ENCODE measurements at regions not wholly inside any gene's neighbourhood (a gene's known extent, or its start where the extent isn't known, plus 50 kb on each side); places are given as distances from the start of the nearest gene placed in this dataset.
"Not testable (repeated sequence)": the region's sequence is repeated elsewhere in the genome, so short reads cannot be mapped to it uniquely, and the experiment has no call there.

DNA sequence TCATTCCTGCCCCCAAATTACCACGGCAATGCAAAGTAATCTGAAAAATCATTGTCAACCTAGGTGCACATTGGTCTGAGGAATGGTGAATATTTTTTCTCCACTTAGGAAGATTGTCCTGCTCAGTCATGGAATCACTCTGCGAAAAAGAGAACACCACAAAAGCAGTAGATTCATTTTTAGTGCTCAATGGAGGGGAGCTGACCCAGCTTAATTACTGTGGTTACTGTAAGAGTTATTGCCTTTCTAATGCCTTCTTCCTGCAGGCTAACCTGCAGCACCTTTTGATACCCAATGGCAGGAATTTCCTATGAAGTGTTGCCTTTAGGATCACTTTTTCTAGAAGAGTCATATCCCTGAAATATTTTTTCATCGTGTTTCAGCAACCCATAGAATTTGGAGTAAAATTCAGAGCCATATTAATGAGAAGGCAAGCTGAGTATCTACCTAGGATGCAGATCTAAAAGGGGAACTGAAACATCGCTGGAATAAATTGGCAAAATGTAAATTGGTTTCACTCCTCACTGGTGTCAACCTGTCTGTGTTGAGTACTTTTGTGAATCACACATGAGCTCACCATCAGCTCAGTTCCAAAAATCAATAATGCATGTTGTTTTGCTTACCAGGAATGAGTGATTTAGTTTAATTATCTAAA is 464.5 kb downstream of the CSNK1G3 start:
- Histone ChIP-seq H3K4me3 (ENCODE audit: low read depth, low read length) (no peak overlapping the region), H2AFZ (ENCODE audit: low read length, unreplicated experiment) (no peak overlapping the region), H3K79me2 (ENCODE audit: control insufficient read depth, insufficient read depth, low read length, unreplicated experiment) (no peaks in the 10 kb centered on the region), H3K36me3 (ENCODE audit: insufficient read depth, low read length) (no peaks in the 10 kb centered on the region), H3K27ac (ENCODE audit: low read depth, low read length) (no peak overlapping the region), H3K27me3 (ENCODE audit: insufficient read depth, low read length) (0 out of 2 replicates have a peak, but pooled peaks cover 3% of the 10 kb centered on the region), H3K4me1 (ENCODE audit: control insufficient read depth, insufficient read depth, low read length, unreplicated experiment) (no peaks in the 10 kb centered on the region)

DNA sequence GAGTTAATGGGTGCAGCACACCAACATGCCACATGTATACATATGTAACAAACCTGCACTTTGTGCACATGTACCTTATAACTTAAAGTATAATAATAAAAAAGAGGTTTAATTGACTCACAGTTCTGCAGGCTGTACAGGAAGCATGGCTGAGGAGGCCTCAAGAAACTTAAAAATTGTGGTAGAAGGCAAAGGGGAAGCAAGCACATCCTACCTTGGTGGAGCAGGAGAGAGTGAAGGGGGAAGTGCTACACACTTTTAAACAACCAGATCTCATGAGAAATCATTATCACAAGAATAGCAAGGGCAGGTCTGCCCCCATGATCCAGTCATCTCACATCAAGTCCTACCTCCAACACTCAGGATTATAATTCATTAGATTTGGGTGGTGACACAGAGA is 463.5 kb downstream of the CSNK1G3 start:
- H3K4me3 ChIP-seq (ENCODE audit: low read depth, low read length); H3K27me3 ChIP-seq (ENCODE audit: insufficient read depth, low read length); H3K79me2 ChIP-seq (ENCODE audit: control insufficient read depth, insufficient read depth, low read length, unreplicated experiment); H3K36me3 ChIP-seq (ENCODE audit: insufficient read depth, low read length); H2AFZ ChIP-seq (ENCODE audit: low read length, unreplicated experiment); H3K4me1 ChIP-seq (ENCODE audit: control insufficient read depth, insufficient read depth, low read length, unreplicated experiment); H3K27ac ChIP-seq (ENCODE audit: low read depth, low read length): not testable (repeated sequence)

DNA sequence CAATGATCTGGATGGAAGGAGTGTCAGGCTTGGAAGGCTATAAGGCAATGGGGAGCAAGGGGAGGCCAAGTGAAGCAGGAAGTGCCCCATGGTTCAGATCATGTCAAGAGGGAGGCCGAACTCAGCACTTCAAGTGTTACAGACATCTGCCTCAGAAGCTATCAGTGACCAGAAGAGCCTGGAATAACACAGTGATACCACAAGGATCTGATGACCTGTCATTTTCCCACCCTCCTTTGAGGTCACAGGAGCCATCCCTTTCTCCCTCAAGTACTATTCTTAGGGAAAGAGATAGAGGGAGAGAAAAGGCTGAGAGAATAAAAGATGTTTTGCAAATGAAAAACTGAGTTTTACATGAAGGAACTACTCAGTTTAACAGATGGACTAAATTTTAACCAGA is 454.8 kb downstream of the CSNK1G3 start:
- H2AFZ ChIP-seq (ENCODE audit: low read length, unreplicated experiment) = no peak overlapping the region
- no peaks in the 10 kb centered on the region for H3K27me3 ChIP-seq (ENCODE audit: insufficient read depth, low read length)
- H3K4me1 ChIP-seq (ENCODE audit: control insufficient read depth, insufficient read depth, low read length, unreplicated experiment) = no peaks in the 10 kb centered on the region
- H3K4me3 ChIP-seq (ENCODE audit: low read depth, low read length) = no peak overlapping the region
- no peaks in the 10 kb centered on the region for H3K79me2 ChIP-seq (ENCODE audit: control insufficient read depth, insufficient read depth, low read length, unreplicated experiment)
- H3K36me3 ChIP-seq (ENCODE audit: insufficient read depth, low read length) = no peaks in the 10 kb centered on the region
- no peak overlapping the region for H3K27ac ChIP-seq (ENCODE audit: low read depth, low read length)

DNA sequence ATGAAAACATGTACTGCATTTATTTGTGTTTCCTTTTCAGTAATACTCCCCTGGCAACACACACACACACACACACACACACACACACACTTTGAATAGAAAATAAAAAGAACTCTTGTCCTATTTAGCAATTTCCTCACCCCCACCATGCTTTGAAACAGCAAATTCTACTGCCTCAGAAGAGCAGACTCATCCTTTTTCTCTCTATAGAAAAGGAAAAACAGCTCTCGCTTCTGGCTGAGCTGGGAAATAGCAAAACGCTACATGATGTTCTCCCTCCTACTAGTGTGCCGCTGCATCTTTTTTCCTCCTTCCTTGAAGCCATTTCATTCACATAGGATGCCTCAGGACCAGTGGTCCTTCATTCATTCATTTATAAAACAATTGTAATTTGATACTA is 453.6 kb downstream of the CSNK1G3 start:
- no peaks in the 10 kb centered on the region for H3K79me2 ChIP-seq (ENCODE audit: control insufficient read depth, insufficient read depth, low read length, unreplicated experiment)
- H3K4me1 ChIP-seq (ENCODE audit: control insufficient read depth, insufficient read depth, low read length, unreplicated experiment) = no peaks in the 10 kb centered on the region
- no peak overlapping the region for H3K4me3 ChIP-seq (ENCODE audit: low read depth, low read length)
- H3K27me3 ChIP-seq (ENCODE audit: insufficient read depth, low read length) = no peaks in the 10 kb centered on the region
- H3K36me3 ChIP-seq (ENCODE audit: insufficient read depth, low read length) = no peaks in the 10 kb centered on the region
- no peak overlapping the region for H2AFZ ChIP-seq (ENCODE audit: low read length, unreplicated experiment)
- H3K27ac ChIP-seq (ENCODE audit: low read depth, low read length) = no peak overlapping the region

DNA sequence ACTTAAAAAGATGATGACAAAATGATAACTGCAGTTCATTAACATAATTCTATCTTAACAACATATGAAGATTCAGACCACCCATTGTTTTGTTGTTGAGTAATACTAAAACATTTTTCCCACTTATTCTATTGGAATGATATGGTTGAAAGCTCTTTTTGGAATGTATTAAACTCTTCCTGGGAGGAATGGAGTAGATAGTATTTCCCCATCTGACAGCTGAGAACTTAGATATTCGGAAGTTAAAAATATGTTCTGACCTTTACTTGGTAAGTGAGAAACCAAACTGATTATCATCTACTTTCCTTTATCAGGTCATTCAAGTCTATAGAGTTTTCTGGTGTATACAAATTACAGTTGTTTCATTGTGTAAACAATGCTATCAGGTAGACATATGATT is 452.9 kb downstream of the CSNK1G3 start:
- H3K79me2 ChIP-seq (ENCODE audit: control insufficient read depth, insufficient read depth, low read length, unreplicated experiment) = no peaks in the 10 kb centered on the region
- H3K4me3 ChIP-seq (ENCODE audit: low read depth, low read length) = no peak overlapping the region
- no peak overlapping the region for H2AFZ ChIP-seq (ENCODE audit: low read length, unreplicated experiment)
- H3K27ac ChIP-seq (ENCODE audit: low read depth, low read length) = no peak overlapping the region
- H3K4me1 ChIP-seq (ENCODE audit: control insufficient read depth, insufficient read depth, low read length, unreplicated experiment) = no peaks in the 10 kb centered on the region
- H3K36me3 ChIP-seq (ENCODE audit: insufficient read depth, low read length) = no peaks in the 10 kb centered on the region
- no peaks in the 10 kb centered on the region for H3K27me3 ChIP-seq (ENCODE audit: insufficient read depth, low read length)

DNA sequence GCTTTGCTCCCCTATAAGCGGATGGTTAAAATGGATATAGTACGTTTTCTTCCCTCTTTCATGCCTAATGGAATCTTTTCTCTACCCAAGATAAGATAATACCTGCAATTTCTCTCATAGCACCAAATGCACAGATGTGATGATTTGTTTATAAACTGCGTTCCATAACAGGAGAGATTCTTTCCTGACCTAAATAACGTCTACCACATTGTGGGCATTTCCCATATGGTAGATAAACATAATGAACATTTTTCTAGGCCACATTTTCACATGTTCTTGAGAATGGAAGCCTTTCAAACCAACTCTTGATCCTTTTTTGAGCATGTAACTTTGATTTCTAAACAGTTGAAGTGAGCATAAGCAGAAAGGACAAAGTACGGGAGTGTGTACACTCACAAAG is 448.5 kb downstream of the CSNK1G3 start:
- H3K79me2 ChIP-seq (ENCODE audit: control insufficient read depth, insufficient read depth, low read length, unreplicated experiment) = no peaks in the 10 kb centered on the region
- H3K27ac ChIP-seq (ENCODE audit: low read depth, low read length) = no peak overlapping the region
- no peaks in the 10 kb centered on the region for H3K36me3 ChIP-seq (ENCODE audit: insufficient read depth, low read length)
- no peaks in the 10 kb centered on the region for H3K27me3 ChIP-seq (ENCODE audit: insufficient read depth, low read length)
- no peaks in the 10 kb centered on the region for H3K4me1 ChIP-seq (ENCODE audit: control insufficient read depth, insufficient read depth, low read length, unreplicated experiment)
- no peak overlapping the region for H3K4me3 ChIP-seq (ENCODE audit: low read depth, low read length)
- no peak overlapping the region for H2AFZ ChIP-seq (ENCODE audit: low read length, unreplicated experiment)

DNA sequence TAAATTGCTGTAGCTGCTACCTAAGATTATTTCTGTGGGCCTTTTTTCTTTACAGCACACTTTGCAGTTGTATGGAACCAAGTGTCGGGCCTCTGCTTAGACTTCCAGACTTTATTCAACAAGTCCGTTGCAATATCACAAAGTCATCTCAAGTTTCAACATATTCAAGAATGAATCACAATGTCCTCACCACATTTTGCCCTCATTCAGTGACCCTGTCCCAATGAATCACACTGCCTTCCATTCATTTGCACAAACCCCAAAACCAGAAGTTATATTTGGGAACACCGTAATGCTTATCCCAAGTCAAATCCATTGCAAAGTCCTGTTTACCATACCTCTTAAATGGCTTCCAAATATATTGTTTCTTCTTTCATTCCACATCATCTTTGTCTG is 439.6 kb downstream of the CSNK1G3 start:
- H3K4me1 ChIP-seq (ENCODE audit: control insufficient read depth, insufficient read depth, low read length, unreplicated experiment) = peaks cover 19% of the 10 kb centered on the region
- H3K27ac ChIP-seq (ENCODE audit: low read depth, low read length) = peak overlapping the region; percentile 77
- H3K4me3 ChIP-seq (ENCODE audit: low read depth, low read length) = peak overlapping the region; percentile 57; the same call in 1 of the 2 replicates
- H3K27me3 ChIP-seq (ENCODE audit: insufficient read depth, low read length) = no peaks in the 10 kb centered on the region
- H3K79me2 ChIP-seq (ENCODE audit: control insufficient read depth, insufficient read depth, low read length, unreplicated experiment) = no peaks in the 10 kb centered on the region
- H3K36me3 ChIP-seq (ENCODE audit: insufficient read depth, low read length) = no peaks in the 10 kb centered on the region
- H2AFZ ChIP-seq (ENCODE audit: low read length, unreplicated experiment) = peak overlapping the region; percentile 81

DNA sequence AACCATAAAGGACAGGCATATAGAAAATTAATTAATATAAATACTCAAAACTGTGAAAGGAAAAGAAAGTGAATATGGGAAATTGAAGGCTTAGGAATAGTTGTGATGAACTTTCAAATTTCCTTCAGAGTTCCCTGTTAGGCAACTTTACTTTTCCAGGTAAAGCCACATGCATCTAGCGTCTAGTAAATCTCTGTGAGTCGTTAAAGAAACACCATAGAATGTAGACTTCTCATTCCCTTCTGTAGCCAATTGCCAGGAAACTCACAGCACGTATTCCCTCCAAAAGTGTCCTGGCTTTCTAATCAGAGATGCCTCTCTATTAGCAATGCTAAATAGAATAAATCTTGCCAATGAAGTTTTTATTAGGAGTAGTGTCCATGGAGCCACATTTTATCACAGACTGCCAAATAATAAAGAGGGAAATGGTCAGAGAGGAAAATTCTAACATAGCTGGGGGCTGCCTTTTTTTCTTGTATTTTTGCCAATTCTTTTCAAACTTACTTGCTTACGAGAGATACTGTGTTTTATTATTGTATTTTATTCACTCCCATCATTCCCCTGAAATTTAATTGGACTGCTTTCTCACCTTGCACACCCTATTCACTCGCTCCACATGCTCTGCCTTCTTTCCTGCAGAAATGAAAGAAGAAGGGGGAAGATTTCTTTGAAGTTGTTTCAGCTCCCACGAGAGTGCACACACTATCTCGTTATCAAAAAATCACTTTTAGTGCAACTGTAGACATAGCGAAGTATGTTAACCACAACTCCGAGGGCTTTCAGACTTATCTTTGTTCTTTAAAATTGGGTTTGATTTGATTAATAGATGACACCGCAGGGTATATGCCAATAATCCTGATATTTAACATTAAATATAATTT is 439.0 kb downstream of the CSNK1G3 start:
- Histone ChIP-seq H2AFZ (ENCODE audit: low read length, unreplicated experiment) (peak overlapping the region; percentile 26), H3K27ac (ENCODE audit: low read depth, low read length) (peak overlapping the region; percentile 28; the same call in 1 of the 2 replicates), H3K4me1 (ENCODE audit: control insufficient read depth, insufficient read depth, low read length, unreplicated experiment) (peaks cover 19% of the 10 kb centered on the region), H3K4me3 (ENCODE audit: low read depth, low read length) (peak overlapping the region; percentile 10; the same call in 1 of the 2 replicates), H3K79me2 (ENCODE audit: control insufficient read depth, insufficient read depth, low read length, unreplicated experiment) (no peaks in the 10 kb centered on the region), H3K36me3 (ENCODE audit: insufficient read depth, low read length) (no peaks in the 10 kb centered on the region), H3K27me3 (ENCODE audit: insufficient read depth, low read length) (no peaks in the 10 kb centered on the region)

DNA sequence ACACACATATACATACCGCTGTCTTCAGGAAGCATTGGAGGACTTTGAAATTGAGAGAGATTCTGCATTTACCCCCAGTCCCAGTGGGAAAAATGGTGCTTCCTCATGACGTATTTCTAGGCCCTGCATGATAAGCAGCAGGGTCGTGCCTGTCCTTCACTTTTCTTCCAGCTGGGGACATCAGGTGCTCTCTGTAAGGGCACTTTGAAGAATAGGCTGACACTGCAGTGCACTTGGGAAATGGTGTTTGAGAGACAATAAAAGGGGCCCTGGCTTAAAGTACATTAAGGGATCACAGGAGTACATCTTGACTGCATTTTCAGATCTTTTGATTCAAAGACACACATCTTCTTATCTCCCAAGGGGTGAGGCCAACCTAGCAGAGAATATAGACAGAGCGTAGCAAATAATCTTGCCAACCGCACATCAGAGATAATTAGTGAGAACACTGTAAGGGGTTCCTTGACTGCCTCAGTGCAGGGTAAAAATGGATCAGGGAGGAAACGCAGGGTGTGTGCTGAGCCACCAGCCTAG is 437.9 kb downstream of the CSNK1G3 start:
- no peaks in the 10 kb centered on the region for H3K27me3 ChIP-seq (ENCODE audit: insufficient read depth, low read length)
- no peaks in the 10 kb centered on the region for H3K79me2 ChIP-seq (ENCODE audit: control insufficient read depth, insufficient read depth, low read length, unreplicated experiment)
- H3K36me3 ChIP-seq (ENCODE audit: insufficient read depth, low read length) = no peaks in the 10 kb centered on the region
- H3K4me1 ChIP-seq (ENCODE audit: control insufficient read depth, insufficient read depth, low read length, unreplicated experiment) = peaks cover 19% of the 10 kb centered on the region
- H3K4me3 ChIP-seq (ENCODE audit: low read depth, low read length) = no peak overlapping the region
- no peak overlapping the region for H3K27ac ChIP-seq (ENCODE audit: low read depth, low read length)
- H2AFZ ChIP-seq (ENCODE audit: low read length, unreplicated experiment) = no peak overlapping the region

DNA sequence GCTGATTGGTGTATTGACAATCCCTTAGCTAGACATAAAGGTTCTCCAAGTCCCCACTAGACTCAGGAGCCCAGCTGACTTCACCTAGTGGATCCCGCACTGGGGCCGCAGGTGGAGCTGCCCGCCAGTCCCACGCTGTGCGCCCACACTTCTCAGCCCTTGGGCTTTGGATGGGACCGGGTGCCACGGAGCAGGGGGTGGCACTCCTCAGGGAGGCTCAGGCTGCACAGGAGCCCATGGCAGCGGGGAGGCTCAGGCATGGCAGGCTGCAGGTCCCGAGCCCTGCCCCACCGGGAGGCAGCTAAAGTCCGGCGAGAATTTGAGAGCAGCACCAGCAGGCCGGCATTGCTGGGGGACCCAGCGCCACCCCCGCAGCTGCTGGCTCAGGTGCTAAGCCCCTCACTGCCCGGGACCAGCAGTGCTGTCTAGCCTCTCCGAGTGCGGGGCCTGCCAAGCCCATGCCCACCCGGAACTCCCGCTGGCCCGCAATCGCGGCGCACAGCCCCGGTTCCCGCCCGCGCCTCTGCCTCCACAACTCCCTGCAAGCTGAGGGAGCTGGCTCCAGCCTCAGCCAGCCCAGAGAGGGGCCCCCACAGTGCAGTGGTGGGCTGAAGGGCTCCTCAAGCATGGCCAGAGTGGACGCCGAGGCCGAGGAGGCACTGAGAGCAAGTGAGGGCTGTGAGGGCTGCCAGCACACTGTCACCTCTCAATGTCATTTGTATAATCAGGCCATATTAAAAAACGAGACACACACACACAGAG is 437.2 kb downstream of the CSNK1G3 start:
- Histone ChIP-seq H2AFZ (ENCODE audit: low read length, unreplicated experiment) (no peak overlapping the region), H3K27ac (ENCODE audit: low read depth, low read length) (no peak overlapping the region), H3K36me3 (ENCODE audit: insufficient read depth, low read length) (no peaks in the 10 kb centered on the region), H3K27me3 (ENCODE audit: insufficient read depth, low read length) (no peaks in the 10 kb centered on the region), H3K4me3 (ENCODE audit: low read depth, low read length) (no peak overlapping the region), H3K79me2 (ENCODE audit: control insufficient read depth, insufficient read depth, low read length, unreplicated experiment) (no peaks in the 10 kb centered on the region), H3K4me1 (ENCODE audit: control insufficient read depth, insufficient read depth, low read length, unreplicated experiment) (peaks cover 19% of the 10 kb centered on the region)

Data from ACC112 (cell line).